Hematopoietic multipotent progenitor cell treated with erythropoietin and hydrocortisone succinate and interleukin-3 and kit ligand, for 15 days (in vitro differentiated cells): ENCODE measurements at regions not wholly inside any gene's neighbourhood (a gene's known extent, or its start where the extent isn't known, plus 50 kb on each side); places are given as distances from the start of the nearest gene placed in this dataset.

Source experiments
- DNase-seq: peaks from one replicate; pipeline ENCODE4 v3.0.0-alpha.2; 2015; ENCODE audit warnings: low spot score

DNA sequence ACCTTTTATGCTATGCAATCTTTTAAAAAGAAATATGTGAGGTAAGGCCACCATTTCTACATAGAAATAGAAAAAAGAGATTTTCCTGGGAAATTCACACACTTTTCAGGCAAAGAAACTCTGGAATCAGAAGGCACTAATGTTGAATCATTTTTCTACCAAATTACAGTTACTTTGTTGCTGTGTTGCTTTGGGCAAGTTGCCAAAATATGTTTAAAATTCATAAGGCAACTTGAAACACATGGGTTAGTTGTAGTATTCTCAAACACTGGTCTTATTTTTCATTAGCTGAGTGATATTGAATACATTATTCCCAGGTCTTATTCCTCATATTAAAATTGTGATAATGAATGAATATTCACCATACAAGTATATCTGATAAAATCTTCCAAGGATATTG, 195.0 kb upstream of the SLITRK1 start:
- DNase-seq: no peak

DNA sequence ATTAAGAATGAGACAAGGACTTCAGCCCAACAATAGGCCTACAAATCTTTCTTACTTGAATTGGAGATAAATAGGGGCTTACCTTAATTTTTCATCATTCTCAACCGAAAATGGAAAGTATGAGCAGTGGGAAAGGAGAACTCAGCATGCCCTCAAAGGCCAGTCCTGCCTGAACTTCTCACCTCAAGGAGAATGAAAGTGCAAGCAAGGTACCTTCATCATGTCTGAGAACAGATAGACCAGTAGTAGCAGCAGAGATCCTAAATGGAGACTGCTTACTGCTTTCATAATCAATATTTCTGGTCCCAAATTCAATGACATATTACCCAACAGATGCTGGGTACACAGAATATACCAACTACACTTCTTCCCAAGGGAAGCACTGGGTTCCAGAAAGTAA, 194.0 kb upstream of the SLITRK1 start:
- no peak for DNase-seq

DNA sequence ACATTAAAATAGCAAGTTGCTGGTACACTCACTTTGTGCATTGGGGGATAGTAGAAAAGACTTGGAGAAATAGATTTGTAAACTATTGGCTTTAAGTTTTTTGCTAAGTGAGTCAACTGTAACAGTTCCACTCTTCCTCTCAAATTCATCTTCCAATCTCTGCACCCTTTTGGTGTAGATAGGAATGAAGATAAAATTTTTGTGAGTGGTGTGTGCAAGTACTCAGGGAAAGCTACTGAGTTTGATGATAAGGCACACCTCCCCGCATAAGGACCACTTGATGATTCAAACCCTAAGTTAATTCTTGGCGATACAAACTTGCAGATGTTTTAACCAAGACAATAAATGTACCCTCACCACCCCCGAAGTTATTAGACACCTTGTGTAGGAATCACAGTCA, 168.3 kb upstream of the SLITRK1 start:
- no peak for DNase-seq

DNA sequence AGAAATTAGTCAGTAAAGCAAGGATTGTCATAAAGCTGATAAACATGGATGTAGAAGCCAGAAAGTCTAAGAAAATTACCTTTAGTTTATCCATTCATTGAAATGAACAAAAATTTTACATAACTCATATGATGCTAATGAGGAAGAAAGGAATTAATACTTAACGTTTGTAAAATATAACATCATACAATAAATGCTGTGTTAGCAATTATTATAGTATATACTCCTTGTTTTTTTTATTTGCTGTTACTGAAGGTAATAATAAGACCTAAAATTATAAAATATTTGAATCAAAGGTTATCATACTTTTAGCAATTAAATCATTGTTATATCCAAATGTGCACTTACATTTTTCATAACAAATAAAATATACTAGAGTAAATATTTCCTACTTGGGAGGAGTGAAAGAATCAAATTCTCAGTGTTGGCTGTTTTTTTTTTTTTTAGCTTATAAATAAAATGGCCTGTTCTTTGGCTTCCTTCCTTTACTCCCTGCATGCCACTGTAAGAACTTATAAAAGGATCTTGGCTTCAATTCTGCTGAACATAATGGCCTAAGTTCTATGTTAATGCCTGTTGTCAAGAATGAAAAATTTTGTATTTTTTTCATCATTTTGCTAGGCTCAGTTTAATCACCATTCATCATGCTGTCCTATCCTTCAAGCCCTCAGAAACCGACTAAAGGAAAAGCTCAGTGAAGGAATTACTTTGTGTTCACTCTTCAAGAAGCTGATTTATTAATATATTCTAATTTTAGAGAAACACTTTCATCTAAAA, 167.4 kb upstream of the SLITRK1 start:
- no peak for DNase-seq

DNA sequence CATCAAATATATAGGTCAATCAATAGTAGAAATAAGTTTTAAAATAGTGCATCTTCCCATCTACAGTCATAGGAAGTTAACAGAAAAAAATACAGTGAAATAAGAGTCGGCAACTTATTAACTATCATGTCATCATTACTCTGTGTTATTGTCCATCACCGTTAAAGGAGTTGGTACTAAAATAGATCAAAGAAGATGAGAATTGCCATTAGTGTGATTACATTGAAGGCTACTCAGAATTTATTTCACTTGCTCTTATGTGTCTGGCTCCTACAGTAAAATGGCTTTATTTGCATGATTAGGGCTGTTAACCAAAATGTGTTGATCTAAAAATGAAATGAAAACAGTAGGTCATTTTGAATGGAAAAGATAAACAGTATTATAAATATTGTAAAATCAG, 162.5 kb upstream of the SLITRK1 start:
- DNase-seq: no peak

DNA sequence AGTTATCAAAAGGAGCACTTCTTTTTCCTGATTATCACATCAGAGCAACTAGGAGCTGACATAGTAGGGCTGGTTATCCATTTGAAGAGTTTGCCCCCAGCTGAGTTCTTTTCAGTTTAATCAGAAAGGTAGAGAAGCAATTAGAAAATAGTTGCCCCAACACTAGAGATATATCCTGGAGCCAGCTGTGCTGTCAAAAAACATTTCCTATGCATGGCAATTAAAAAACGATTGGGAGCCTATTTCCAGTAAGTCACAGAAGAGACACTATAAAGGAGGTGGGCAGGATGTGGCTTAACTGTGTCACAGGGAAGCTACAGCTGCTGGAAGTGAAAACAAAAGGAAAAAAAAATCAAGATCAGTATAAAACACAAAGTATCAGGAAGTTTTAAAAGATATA, 155.7 kb upstream of the SLITRK1 start:
- no peak for DNase-seq

DNA sequence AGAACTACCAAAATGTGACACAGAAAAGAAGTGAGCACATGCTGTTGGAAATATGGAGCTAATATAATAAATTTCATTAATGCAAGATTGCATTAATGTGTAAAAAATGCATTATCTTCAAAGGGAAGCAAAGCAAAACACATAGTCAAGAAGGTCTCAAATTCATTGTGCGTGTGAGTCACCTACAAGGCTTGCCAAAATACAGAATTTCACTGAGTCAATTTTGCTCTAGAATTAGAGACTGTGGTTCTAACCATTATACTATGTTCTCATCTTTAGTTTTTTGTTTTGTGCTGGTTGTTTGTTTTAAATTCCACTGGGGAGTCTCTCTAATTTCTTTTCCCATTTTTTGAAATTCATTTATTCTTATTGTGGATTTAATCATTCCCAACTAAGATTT, 149.8 kb upstream of the SLITRK1 start:
- DNase-seq: no peak

DNA sequence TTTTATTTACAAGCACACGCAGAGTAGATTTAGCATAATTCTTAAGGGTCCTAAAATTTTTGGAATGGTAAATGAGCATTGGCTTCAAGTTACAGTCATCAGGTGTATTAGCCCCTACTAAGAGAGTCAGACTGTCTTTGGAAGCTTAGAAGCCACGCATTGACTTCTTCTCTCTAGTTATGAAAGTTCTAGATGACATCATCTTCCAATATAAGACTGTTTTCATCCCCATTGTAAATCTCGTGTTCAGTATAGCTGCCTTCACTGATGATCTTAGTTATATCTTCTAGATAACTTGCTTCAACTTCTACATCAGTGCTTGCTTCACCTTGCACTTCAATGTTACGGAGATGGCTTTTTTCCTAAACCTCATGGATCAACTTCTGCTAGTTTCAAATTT, 148.8 kb upstream of the SLITRK1 start:
- DNase-seq: no peak

DNA sequence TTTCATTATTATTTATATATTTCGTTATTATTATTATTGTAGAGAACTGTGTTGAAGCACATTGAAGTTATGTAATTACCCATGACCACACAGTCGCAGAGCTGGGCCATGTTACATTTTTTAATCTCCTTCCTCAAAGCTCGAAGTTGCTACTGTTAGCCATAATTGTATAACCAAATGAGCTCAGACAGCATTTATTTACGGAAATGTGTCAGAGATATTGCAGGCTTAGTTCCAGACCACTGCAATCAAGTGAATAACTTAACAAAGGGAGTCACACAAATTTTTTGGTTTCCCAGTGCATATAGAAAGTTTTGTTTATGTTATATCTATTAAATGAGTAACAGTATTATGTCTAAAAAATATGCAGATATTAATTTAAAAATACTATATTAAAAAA, 147.1 kb upstream of the SLITRK1 start:
- no peak for DNase-seq

DNA sequence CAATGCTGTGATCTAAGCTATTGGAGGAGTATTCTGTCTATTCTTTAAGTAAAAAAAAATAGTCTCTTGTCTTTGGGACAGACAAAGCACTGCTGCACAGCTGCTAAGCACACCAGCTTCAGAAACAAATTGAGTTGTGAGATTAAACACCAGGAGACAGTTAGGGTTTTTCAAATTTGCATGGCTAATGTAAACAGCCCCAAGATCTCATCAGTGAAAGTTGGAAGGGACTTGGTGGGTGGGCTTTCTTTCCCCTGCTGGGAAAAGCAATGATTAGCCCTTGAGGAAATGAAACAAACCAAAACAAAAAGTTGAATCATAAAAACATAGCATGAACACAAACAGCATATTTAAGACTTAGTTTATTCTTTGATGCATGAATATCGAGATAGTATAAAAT, 143.6 kb upstream of the SLITRK1 start:
- no peak for DNase-seq

DNA sequence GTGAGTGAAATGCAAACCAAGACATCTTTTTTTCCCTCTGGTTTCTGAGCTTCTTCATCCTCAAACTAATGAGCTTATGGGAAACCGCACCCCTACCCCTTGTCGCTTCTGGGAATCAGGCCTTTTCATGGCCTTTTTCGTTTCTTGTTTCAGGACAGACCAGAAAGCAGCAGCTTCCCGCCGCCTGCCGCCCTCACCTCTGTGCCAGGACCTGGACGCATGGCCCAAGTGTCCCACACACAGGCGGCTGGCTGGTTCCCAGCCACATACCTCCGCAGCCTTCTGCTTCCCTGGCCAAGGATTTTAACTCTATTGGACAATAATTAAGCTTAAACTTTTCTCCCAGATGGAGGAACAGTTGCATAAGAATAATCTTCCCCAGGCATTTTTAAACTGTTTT, 114.1 kb upstream of the SLITRK1 start:
- DNase-seq: no peak

DNA sequence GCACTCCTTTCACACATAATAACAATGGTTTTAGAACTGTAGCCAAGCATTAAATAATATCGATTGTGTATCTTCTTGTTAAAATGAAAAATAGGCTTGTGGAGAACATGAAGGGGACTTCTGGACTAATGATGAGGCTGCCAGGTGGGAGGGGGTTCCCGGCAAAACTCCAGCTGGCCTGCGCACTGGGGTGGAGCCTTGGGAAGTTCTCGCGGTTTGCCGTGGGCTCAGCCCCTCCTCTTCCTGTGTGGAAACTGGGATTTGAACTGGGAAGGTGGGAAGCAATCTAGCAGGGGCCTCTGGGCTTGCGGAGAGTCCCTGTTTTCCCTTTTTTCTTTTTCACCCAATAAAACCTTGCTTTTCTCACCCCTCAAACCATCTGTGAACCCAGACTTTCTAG, 113.7 kb upstream of the SLITRK1 start:
- no peak for DNase-seq

DNA sequence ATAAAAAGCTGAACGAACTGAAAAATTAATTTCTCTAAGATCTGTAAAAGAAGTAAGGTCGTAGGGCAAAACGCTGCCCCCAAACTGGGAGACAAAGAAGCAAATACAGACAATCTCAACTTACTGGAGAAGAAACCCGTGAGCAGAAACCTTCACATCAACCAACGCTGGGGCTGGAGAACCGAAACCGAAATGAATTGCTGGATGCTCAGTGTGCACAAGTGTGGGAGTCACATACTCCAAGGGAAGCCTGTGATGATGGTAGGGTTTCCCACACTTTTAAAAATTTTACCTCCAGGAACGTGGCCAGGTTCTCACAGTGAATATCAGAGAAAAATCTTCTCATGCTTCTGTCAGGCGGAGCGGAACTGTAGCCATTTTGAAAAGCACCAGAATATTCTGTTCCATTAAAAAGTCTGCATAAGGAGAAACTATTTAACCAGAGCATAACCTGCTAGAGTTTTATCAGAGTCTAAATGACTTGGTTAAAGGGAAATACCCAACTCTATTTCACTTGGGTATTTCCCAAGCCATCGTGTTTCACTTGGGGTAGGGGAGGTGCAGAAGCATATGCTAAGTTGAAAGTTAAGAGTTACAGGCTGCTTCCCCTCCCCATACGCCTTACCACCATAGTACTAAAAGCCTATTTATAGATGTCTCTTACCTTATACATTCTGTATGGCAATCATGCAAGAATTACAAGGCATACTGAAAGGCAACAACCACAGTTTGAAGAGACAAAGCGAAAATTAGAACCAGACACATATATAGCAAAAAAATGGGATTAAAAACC, 110.5 kb upstream of the SLITRK1 start:
- DNase-seq: no peak

DNA sequence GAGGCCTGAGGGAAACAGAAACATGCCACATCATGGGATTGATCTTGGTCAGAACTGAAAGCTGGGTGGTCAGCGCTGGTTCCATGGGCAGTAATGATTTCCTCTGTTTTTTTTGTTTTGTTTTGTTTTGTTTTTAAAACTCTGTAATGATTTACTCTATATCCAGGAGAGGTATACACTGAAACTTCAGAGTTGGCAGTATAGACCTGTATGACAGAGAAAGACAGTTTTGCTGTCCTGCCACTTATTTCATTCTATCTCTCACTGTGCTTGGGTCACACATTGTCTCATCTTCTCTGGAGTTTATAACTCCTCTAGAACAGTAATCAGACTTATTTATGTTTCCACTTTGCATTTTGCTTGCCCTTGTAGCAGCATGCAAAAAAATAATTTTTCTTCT, 105.1 kb upstream of the SLITRK1 start:
- DNase-seq: no peak

DNA sequence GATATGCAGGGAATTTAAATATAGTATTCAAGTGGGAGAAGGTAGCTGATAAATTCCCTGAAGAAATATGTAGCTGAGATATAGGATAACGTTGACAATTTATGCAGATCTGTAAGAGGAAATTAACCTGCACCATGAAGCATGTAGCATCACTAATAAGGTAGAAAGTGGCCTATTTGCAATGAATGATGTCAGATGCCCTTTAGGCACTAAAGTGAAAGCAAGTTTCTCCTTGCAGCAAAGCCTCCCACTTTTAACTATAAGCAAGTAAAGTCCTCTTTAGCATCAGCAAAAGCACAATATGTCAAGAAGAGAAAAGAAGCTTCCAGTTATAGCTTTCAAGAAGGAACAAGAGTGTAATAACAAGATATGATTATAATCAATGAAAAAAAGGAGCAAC, 102.5 kb upstream of the SLITRK1 start:
- no peak for DNase-seq

DNA sequence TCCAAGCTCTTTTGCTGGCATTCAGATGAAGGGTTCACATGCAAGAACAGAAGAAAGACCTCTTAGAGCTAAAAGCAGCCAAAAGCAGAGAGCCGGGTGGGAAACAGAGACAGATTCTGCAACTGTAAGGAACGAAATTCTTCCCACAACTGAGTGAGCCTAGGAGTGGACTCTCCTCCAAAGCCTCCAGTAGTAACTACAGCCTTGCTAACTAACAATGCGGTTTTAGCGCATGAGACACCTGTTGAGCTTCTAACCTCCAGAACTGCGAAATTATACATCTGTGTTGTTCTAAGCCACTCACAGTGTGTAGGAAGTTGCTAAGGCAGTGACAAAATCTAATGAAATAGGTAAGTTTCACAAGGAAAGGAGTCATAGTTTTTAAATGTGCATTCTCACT, 98.1 kb upstream of the SLITRK1 start:
- DNase-seq: no peak

DNA sequence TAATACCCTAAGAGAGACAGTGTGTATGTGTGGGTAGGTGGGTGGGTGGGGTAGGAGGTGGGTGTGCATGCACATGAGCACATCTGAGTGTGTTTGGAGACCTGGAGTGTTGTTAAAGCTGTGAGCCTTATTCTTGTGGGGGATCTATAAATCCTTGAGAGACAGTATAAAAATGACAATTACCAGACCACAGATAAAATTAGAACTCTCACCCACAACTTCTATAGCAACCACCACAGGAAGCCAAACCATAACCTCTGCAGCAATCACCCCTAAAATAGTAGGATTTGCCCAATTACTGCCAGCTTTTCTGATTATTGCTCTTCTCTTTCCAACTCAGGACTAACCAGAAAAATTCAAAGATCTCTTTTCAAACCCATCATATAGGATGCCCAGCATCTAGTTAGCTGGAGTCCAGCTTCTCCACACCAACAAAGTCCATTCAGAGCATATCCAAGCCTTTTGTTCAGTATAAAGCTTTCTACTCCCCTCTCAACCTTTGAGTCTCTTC, 93.4 kb upstream of the SLITRK1 start:
- DNase-seq: no peak

DNA sequence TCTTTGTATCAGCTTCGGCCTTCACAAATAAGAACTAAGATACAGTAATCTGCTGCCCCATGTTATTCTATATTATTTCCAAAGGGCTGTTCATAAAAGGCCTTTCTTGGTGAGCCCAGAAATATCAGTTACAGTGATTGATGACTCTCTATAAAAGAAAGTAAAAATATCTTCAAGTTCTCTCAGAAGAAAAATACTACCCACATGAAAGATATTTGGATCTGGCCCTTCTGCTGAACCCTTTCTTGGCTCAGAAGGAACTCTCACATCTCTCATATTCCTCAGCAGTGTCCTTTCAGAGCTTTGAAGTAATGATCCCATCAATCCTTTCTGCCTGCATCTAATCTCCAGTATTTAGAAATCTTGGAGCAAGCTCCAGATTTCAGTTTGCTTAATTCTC, 76.3 kb upstream of the SLITRK1 start:
- DNase-seq: no peak

DNA sequence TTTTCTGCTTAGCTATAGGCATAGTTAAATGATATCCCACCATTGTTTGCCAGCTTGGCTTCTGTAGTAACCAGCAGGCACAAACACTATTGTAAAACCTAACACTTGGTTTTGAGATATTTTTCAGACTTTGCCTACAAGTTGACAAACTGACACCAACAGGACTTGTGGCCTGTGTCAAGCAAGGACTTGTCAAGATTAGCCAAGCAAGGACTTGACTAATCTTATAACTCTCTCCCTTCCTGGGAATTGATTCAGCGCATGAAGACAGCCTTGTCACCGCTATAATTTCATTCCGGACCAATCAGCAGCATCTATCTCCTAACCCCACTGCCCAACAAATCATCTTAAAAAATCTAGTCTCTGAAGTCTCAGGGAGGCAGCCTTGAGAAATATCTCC, 72.7 kb upstream of the SLITRK1 start:
- DNase-seq: no peak

DNA sequence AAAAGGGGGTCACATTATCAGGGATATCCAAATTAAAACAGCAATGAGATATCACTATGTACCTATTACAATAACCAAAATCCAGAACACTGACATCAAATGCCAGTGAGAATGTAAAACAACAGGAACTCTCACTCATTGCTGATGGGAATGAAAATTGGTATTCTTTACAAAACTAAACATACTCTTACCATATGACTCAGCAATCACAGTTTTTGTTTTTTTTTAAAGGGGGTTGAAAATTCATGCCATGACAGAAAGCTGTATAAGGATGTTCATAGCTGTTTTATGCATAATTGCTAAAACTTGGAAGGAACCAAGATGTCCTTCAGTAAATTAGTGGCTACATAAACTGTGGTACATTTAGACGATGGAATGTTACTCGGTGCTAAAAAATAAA, 71.6 kb upstream of the SLITRK1 start:
- DNase-seq: no peak

DNA sequence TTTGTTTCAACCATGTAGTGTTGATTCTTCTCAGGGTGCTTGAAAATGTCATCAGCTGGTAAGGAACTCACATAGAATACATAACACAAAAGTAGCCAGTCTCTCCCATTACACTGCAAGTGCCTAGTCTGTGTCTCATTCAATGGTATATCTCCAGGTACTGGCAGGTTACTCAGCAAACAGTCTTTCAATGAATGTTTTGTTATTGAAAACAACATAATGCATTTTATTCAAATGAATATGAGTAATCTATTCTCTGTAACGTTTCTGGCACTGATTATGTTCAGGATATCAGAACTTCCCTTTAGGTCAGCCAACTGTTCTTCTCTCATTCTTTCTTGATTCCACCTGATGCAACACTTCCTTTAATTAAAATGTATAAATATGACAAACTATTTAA, 68.0 kb upstream of the SLITRK1 start:
- no peak for DNase-seq

DNA sequence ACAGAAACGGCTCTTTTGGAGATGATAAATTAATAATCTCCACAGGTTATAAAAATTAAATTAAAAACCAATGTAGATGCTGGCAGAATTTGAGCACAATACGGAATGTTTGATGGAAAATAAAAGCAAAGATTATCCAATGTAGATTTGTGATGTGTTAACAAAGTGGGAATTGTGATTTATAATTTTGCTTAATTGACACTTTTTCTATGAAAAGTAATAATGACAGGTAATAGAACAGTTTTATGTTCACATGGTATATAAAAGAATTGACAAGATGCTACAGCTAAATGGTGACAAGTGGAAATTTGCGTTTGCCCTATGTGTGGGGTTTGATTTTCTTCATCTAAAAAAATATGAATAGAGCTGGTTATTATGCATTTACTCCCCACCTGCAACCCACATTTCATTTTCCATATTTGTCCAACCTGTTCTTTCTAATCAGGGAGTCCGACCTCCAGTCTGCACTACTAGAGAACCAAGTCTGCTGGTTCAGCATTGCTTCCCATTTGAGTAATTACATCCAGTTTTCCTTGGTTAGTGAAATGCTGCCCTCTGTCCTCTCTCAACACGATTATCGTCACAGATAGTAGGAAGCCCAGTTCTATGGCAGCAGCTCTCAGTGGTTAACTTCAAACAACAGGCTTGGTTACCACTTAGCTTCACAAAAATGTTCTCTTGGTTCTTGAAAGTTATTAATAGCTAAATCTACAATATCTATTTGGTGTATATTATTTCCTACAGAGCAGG, 61.4 kb upstream of the SLITRK1 start:
- DNase-seq: no peak
